ENCODE measurements at regions not wholly inside any gene's neighbourhood (a gene's known extent, or its start where the extent isn't known, plus 50 kb on each side); places are given as distances from the start of the nearest gene placed in this dataset.

- Mint-ChIP-seq H3K9me3 (peaks cover 2% of the 10 kb centered on the region), H3K4me3 (no peak overlapping the region), H3K27ac (no peak overlapping the region), H3K4me1 (no peaks in the 10 kb centered on the region), H3K36me3 (ENCODE audit: low read depth) (no peaks in the 10 kb centered on the region), H3K27me3 (no peaks in the 10 kb centered on the region)
- no peak for DNase-seq
- ChIA-PET POLR2A (no interaction called here), CTCF (no interaction called here)
These were observed 72.5 kb upstream of the KCNIP4 start for GRCh38 chr4:22021106-22021505.

GRCh38 chr4:22020129-22020528, 71.6 kb upstream of the KCNIP4 start:
- Mint-ChIP-seq H3K9me3 (peaks cover 2% of the 10 kb centered on the region), H3K27ac (no peak overlapping the region), H3K4me3 (no peak overlapping the region), H3K27me3 (no peaks in the 10 kb centered on the region), H3K4me1 (no peaks in the 10 kb centered on the region), H3K36me3 (ENCODE audit: low read depth) (no peaks in the 10 kb centered on the region)
- ChIA-PET POLR2A (no interaction called here), CTCF (no interaction called here)
- DNase-seq: no peak

GRCh38 chr4:22019676-22020075, 71.1 kb upstream of the KCNIP4 start:
- Mint-ChIP-seq H3K27ac (no peak overlapping the region), H3K9me3 (peaks cover 2% of the 10 kb centered on the region), H3K36me3 (ENCODE audit: low read depth) (no peaks in the 10 kb centered on the region), H3K4me3 (no peak overlapping the region), H3K27me3 (no peaks in the 10 kb centered on the region), H3K4me1 (no peaks in the 10 kb centered on the region)
- ChIA-PET POLR2A (no interaction called here), CTCF (no interaction called here)
- no peak for DNase-seq

- Mint-ChIP-seq H3K4me3 (no peak overlapping the region), H3K27ac (no peak overlapping the region), H3K27me3 (no peaks in the 10 kb centered on the region), H3K4me1 (no peaks in the 10 kb centered on the region), H3K9me3 (peaks cover 2% of the 10 kb centered on the region), H3K36me3 (ENCODE audit: low read depth) (no peaks in the 10 kb centered on the region)
- DNase-seq: no peak
- ChIA-PET POLR2A (no interaction called here), CTCF (no interaction called here)
These were observed 65.7 kb upstream of the KCNIP4 start for GRCh38 chr4:22014222-22014741.

- ChIA-PET CTCF (no interaction called here), POLR2A (no interaction called here)
- H3K4me1 Mint-ChIP-seq: no peaks in the 10 kb centered on the region
- H3K9me3 Mint-ChIP-seq: peaks cover 8% of the 10 kb centered on the region
- no peak overlapping the region for H3K27ac Mint-ChIP-seq
- no peaks in the 10 kb centered on the region for H3K27me3 Mint-ChIP-seq
- no peak for DNase-seq
- no peak overlapping the region for H3K4me3 Mint-ChIP-seq
- H3K36me3 Mint-ChIP-seq (ENCODE audit: low read depth): no peaks in the 10 kb centered on the region
These were observed 55.3 kb upstream of the KCNIP4 start for GRCh38 chr4:22003878-22004277.
